GM18505 (cell line): ENCODE measurements at regions not wholly inside any gene's neighbourhood (a gene's known extent, or its start where the extent isn't known, plus 50 kb on each side); places are given as distances from the start of the nearest gene placed in this dataset.

Source experiments
- ATAC-seq: cut with Tn5 transposase; IDR thresholded peaks from one replicate; pipeline ENCODE4 v1.9.1; 2021; ENCODE audit not compliant: unreplicated experiment
- POLR2A ChIP-seq: IDR thresholded peaks from 4 replicates; pipeline ENCODE4 v1.6.1; 2011; ENCODE audit warnings: borderline replicate concordance; ENCODE audit not compliant: insufficient read depth, insufficient read length; ENCODE audit errors: extremely low read depth

DNA sequence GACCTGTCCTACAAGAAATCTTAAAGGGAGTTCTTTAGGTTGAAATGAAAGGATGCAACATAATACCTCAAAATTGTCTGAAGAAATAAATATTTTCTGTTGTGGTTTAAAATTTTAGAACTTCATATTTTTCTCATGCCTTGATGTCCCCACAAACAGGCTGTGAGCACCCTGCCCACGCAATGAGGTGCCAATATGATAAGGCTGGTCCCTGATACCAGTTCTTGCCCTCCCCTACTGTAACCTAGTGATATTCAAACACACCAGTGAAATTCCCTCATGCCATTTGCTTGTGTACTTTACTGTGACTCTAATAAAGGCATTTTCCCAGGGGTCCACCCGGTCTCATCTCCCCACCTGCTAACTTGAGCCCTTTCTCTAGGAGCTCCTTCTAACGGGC is 67.3 kb upstream of the SIRPG start:
- no peak for TF ChIP-seq POLR2A
- ATAC-seq, result no peak

- ATAC-seq, result no peak
- no peak for TF ChIP-seq POLR2A
Observed at GRCh38 chr20:1722513-1723050, 65.0 kb upstream of the SIRPG start.

GRCh38 chr20:1721687-1722512 is 64.3 kb upstream of the SIRPG start:
- no peak for ATAC-seq
- TF ChIP-seq POLR2A, result no peak

- ATAC-seq, result no peak
- TF ChIP-seq POLR2A, result no peak
Observed at GRCh38 chr20:1720845-1721475, 63.4 kb upstream of the SIRPG start.

GRCh38 chr20:1720226-1720625 is 62.6 kb upstream of the SIRPG start:
- no peak for TF ChIP-seq POLR2A
- no peak for ATAC-seq

- no peak for TF ChIP-seq POLR2A
- no peak for ATAC-seq
Observed at GRCh38 chr20:1718604-1719384, 61.2 kb upstream of the SIRPG start.

DNA sequence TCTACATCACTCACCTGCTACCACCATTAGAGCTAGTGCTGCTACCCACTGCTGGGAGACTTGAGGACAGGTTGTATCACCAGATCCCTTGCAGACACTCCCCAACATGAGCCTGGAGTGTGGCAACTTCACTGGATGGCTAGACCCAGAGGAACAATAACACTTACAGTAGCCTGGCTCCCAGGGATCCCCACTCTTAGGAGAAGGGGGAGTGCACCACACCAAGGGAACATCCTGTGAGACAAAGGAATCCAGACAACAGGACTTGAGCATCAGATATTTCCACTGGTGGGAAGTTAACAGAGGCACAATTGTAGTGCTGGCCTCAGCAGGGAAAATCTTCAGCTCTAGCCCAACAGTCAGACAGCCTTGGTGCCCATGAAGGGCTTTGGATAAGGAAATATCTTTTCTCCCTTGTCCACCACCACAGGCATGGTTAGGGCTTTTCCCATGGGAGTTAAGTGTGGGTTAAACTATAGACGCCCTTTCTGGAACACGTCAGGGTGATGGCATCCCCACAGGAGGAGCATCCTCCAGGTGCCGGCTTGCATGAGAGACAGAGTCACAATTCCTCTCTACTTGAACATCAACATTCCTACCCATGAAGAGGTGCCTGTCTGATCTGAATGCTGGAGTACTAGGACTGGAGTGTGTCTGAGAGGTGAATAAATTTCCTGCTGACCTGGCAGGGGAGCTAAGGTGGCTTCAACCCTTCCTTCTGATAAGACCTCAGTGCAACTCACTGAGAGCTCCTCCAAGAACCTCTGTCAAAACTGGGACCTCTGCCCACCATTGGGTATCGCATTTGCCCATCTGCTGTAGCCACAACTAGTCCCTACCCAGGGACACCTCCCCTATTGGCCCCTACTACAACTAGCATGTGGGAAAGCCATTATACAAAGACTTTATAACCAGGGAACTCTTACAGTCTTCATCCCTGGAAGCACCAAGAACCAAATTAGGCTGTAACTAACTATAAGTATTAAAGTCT is 55.4 kb upstream of the SIRPG start:
- no peak for TF ChIP-seq POLR2A
- ATAC-seq, result no peak

DNA sequence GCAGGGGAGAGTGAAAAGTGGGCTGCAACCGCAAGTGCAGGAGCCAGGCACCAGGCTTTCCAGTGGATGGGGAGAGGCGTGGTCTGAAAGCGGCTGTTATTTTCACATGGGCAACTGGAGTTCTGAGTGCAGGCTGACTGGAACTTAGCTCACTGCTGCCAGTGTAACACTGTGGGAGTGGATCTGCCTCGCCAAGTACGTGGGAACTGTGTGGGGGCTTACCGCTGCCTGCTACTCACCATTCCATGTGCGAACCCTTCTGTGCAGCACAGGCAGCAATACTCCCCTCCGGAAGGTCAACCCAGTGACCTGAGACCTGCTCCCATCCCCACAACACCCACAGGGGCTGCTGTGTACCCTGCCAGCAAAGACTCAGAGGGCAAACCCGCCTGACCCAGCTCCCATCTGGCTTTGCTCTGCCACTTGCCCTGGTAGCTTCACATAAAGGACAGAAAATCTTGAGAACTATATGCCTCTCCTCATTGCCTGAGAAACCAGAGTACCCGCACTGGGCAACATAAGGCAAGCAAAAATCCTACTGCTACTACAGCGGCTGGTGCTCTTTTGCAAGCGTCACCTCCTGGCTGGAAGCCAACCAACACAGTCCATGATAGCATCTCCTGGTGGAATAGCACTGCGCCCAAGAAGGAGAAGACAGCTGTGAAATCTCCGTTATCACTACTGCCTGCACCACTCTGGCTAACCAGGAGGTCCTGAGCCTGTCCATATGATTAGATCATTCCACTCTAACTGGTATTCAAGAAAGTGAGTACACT is 54.4 kb upstream of the SIRPG start:
- ATAC-seq, result no peak
- TF ChIP-seq POLR2A, result no peak

DNA sequence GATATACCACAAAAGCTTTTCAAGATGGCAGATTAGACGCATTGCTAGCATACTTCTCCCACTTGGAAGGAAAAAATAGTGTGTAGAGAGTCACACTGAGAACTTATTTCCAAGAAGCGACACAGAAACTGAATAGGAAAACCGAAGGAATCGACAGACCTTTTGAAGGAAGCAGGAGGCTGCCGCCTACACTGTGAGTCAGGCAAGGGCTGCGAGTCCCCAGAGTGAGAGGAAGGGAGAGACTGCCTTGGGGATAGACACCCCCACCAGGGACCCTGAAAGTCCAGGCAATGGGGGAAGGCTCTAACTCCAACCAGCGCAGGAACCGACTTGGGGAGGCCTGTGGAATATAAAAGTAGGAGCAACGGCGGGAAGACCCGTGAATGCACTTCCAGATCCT is 53.7 kb upstream of the SIRPG start:
- no peak for ATAC-seq
- no peak for TF ChIP-seq POLR2A

DNA sequence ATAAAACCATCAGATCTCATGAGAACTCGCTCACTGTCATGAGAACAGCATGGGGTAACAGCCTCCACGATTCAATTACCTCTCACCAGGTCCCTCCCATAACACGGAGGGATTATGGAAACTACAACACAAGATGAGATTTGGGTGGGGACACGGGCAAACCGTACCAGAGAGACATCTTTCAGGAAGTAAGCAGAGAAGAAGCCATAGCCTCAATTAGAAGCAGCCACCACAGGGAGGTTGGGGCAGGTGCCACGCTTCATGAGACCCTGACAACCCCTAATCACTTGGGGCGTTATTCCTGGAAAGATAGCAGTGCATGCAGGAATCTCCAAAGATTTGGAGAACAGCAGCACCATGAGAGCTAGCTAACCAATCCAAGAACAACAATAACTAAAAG is 52.9 kb upstream of the SIRPG start:
- ATAC-seq, result no peak
- no peak for TF ChIP-seq POLR2A

DNA sequence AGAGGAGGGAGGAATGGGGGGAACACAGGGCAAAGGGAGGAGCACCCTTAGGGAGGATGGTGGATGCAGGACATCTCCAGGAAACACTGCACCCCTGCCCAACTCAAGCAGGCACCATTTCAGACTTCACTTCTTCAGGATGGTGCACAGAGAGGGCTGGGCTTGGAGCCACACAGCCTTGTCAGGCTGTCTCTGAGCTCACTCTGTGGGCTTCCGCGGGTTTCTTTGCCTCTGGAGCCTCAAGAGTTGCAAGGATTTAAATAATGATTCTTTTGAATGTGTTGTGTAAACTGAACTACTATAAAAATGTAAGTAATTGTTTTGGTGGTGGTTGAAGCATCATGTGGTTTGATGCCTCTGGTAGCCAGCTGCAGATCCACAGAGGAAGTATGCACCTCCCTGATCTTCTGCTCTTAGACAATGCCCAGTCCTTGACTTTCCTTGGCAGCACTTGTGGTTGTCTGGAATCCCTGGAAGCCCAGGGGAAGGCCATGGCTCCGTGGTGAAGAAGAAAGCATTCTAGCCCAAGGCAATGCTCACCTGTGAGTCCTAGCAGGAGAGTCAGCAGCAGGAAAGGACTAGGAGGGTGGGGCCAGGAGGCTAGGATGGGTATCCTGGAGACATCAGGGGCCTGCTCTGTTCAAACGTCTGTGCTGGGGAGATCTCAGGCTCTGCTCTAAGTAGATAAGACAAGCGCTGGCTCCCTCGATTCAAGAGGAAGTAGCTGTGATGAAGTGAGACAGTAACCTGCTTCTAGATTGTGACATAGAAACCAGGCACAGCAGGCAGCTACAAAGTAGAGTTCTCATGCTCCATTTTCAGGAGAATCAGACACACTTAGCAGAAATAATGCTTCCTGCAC is 50.2 kb upstream of the SIRPG start:
- no peak for TF ChIP-seq POLR2A

More for the DNA sequence above, 50.2 kb upstream of the SIRPG start:
- ATAC-seq, result no peak
